IMR-90 (cell line): ENCODE measurements at regions not wholly inside any gene's neighbourhood (a gene's known extent, or its start where the extent isn't known, plus 50 kb on each side); places are given as distances from the start of the nearest gene placed in this dataset.

Experiments used
- ATAC-seq: fragments of 200-7000 bp; cut with Tn5 transposase; 2 replicates; pipeline ENCODE4 v1.9.1; 2020; ENCODE audit warnings: low read depth, mild to moderate bottlenecking, moderate library complexity
- BruUV-seq: library from RNA; stranded (reverse); fragments of 400-500 nt; replicated peaks from 2 replicates; lab custom pipeline; 2021; lab: Mats Ljungman, UMichigan
- CTCF ChIA-PET: fragments of 300-600 bp; formaldehyde crosslinking; extraction: SDS; loops from one replicate; lab custom pipeline; 2021; ENCODE audit warnings: antibody characterized with exemption; lab: Yijun Ruan, JAX
- POLR2A ChIA-PET: fragments of 300-600 bp; sonication (Branson Sonifier 250); formaldehyde crosslinking; loops from one replicate; lab custom pipeline; 2022; ENCODE audit warnings: antibody characterized with exemption; ENCODE audit not compliant: unreplicated experiment; lab: Charles Lee
- DNase-seq: peaks from one replicate; pipeline ENCODE4 v3.0.0; 2013
- H2AFZ ChIP-seq: replicated peaks from 2 replicates; pipeline ENCODE3; 2013; ENCODE audit warnings: low read length, mild to moderate bottlenecking; ENCODE audit not compliant: poor library complexity
- H2AK5ac ChIP-seq: 2 replicates; pipeline ENCODE4 v1.6.1; 2013; ENCODE audit warnings: low read depth, low read length, inconsistent platforms
- H2AK9ac ChIP-seq: replicated peaks from 2 replicates; pipeline ENCODE3; 2013; ENCODE audit warnings: mild to moderate bottlenecking, low read depth, low read length, moderate library complexity; ENCODE audit not compliant: poor library complexity
- H2BK120ac ChIP-seq: 2 replicates; pipeline ENCODE4 v1.6.1; 2013; ENCODE audit warnings: low read depth, low read length, inconsistent platforms
- H2BK15ac ChIP-seq: 3 replicates; pipeline ENCODE4 v1.6.1; 2013; ENCODE audit warnings: low read depth, low read length, inconsistent platforms
- H2BK20ac ChIP-seq: 2 replicates; pipeline ENCODE4 v1.6.1; 2013; ENCODE audit warnings: low read depth, mild to moderate bottlenecking, inconsistent platforms, low read length, moderate library complexity
- H2BK5ac ChIP-seq: 2 replicates; pipeline ENCODE4 v1.6.1; 2013; ENCODE audit warnings: mild to moderate bottlenecking, low read depth, low read length, inconsistent platforms; ENCODE audit not compliant: poor library complexity, severe bottlenecking
- H3K14ac ChIP-seq: replicated peaks from 2 replicates; pipeline ENCODE4 v1.6.1; 2013; ENCODE audit warnings: low read depth, low read length, inconsistent platforms
- H3K18ac ChIP-seq: 2 replicates; pipeline ENCODE4 v1.6.1; 2013; ENCODE audit warnings: low read depth, low read length, control low read depth
- H3K23ac ChIP-seq: 2 replicates; pipeline ENCODE4 v1.6.1; 2013; ENCODE audit warnings: low read depth, low read length, inconsistent platforms
- H3K27ac ChIP-seq: 2 replicates; pipeline ENCODE4 v1.5.1; 2013; ENCODE audit warnings: mild to moderate bottlenecking, control low read depth, low read length; ENCODE audit not compliant: insufficient read depth
- H3K27me3 ChIP-seq: 2 replicates; pipeline ENCODE4 v1.6.1; 2013; ENCODE audit warnings: low read length; ENCODE audit not compliant: control insufficient read depth, insufficient read depth
- H3K36me3 ChIP-seq: 2 replicates; pipeline ENCODE4 v1.6.1; 2013; ENCODE audit warnings: low read length, mixed read lengths; ENCODE audit not compliant: control insufficient read depth, insufficient read depth
- H3K4ac ChIP-seq: 2 replicates; pipeline ENCODE4 v1.6.1; 2013; ENCODE audit warnings: low read depth, low read length, inconsistent platforms
- H3K4me1 ChIP-seq: 2 replicates; pipeline ENCODE4 v1.6.1; 2013; ENCODE audit warnings: low read length, mixed read lengths; ENCODE audit not compliant: control insufficient read depth, insufficient read depth
- H3K4me2 ChIP-seq: 2 replicates; pipeline ENCODE4 v1.6.1; 2013; ENCODE audit warnings: low read depth, mild to moderate bottlenecking, control low read depth, low read length, moderate library complexity
- H3K4me3 ChIP-seq: 2 replicates; pipeline ENCODE4 v1.5.1; 2013; ENCODE audit warnings: low read depth, mild to moderate bottlenecking, control low read depth, low read length, moderate library complexity; ENCODE audit not compliant: insufficient read depth
- H3K56ac ChIP-seq: 2 replicates; pipeline ENCODE4 v1.6.1; 2013; ENCODE audit warnings: low read length, inconsistent platforms; ENCODE audit not compliant: insufficient read depth; ENCODE audit errors: extremely low read depth
- H3K79me1 ChIP-seq, 2 experiments: 2 replicates each; pipeline ENCODE4 v1.6.1; 2013; ENCODE audit warnings: low read length in 2 of 2, inconsistent platforms in 1 of 2, low read depth in 1 of 2
- H3K9ac ChIP-seq: 2 replicates; pipeline ENCODE4 v1.6.1; 2013; ENCODE audit warnings: low read depth, low read length, control low read depth
- H3K9me1 ChIP-seq: 2 replicates; pipeline ENCODE4 v1.6.1; 2013; ENCODE audit warnings: low read length, inconsistent platforms; ENCODE audit not compliant: insufficient read depth
- H3K9me3 ChIP-seq: 2 replicates; pipeline ENCODE4 v1.6.1; 2013; ENCODE audit warnings: low read length; ENCODE audit not compliant: control insufficient read depth, insufficient read depth
- H4K20me1 ChIP-seq: 2 replicates; pipeline ENCODE4 v1.6.1; 2013; ENCODE audit warnings: low read length, inconsistent platforms; ENCODE audit not compliant: insufficient read depth
- H4K5ac ChIP-seq: 2 replicates; pipeline ENCODE4 v1.6.1; 2013; ENCODE audit warnings: mild to moderate bottlenecking, low read depth, low read length, control low read depth
- H4K8ac ChIP-seq, 2 experiments: 2 replicates each; pipeline ENCODE4 v1.6.1; 2013; ENCODE audit warnings: low read depth in 2 of 2, low read length in 2 of 2, control low read depth in 1 of 2, inconsistent platforms in 1 of 2
- H4K91ac ChIP-seq: 2 replicates; pipeline ENCODE4 v1.6.1; 2013; ENCODE audit warnings: low read depth, low read length, inconsistent platforms; ENCODE audit not compliant: insufficient read depth
- CHD1 ChIP-seq: IDR thresholded peaks from 2 replicates; pipeline ENCODE4 v1.6.1; 2012; ENCODE audit warnings: low read depth, low read length, improper control_type of control experiment
- CTCF ChIP-seq: conservative IDR thresholded peaks from 2 replicates; pipeline ENCODE4 v1.5.1; 2012; ENCODE audit warnings: mild to moderate bottlenecking, low read depth, low read length, improper control_type of control experiment
- ELK1 ChIP-seq: fragments of 150-350 bp; IDR thresholded peaks from 2 replicates; pipeline ENCODE4 v1.6.1; 2016; ENCODE audit warnings: low read depth, mild to moderate bottlenecking, low read length, moderate library complexity, borderline replicate concordance
- MAFK ChIP-seq: IDR thresholded peaks from 2 replicates; pipeline ENCODE4 v1.6.1; 2012; ENCODE audit warnings: low read depth, low read length, improper control_type of control experiment
- MXI1 ChIP-seq: IDR thresholded peaks from 2 replicates; pipeline ENCODE4 v1.6.1; 2012; ENCODE audit warnings: low read depth, mild to moderate bottlenecking, low read length, moderate library complexity, borderline replicate concordance
- RCOR1 ChIP-seq: IDR thresholded peaks from 2 replicates; pipeline ENCODE4 v1.6.1; 2012; ENCODE audit warnings: mild to moderate bottlenecking, low read length, improper control_type of control experiment; ENCODE audit not compliant: insufficient replicate concordance
- RFX5 ChIP-seq: IDR thresholded peaks from 2 replicates; pipeline ENCODE4 v1.8.0; 2012; ENCODE audit warnings: low read depth, mild to moderate bottlenecking, low read length, moderate library complexity
- WGBS, 2 experiments: methylation state at CpG; one replicate each; pipeline versions ENCODE4 v1.1.5 to v1.1.7; 2013; ENCODE audit warnings: missing lambda C conversion rate in 2 of 2; ENCODE audit not compliant: insufficient read length in 1 of 2; ENCODE audit errors: extremely low coverage in 2 of 2; 5-methylcytosine and 5-hydroxymethylcytosine counted together
- dilution Hi-C: fragments of 300-500 bp; cut with HindIII; formaldehyde crosslinking; loops from one replicate; pipeline ENCODE4 v1.14.3; 2018; ENCODE audit warnings: low sequenced_read_pairs; ENCODE audit not compliant: unreplicated experiment
- in situ Hi-C: fragments of 300-500 bp; cut with MboI; formaldehyde crosslinking; loops from 3 replicates; pipeline ENCODE4 v1.14.3; 2019; ENCODE audit warnings: low sequenced_read_pairs, inconsistent platforms, mixed read lengths
- intact Hi-C: fragments of 100-400 bp; cut with micrococcal nuclease; formaldehyde crosslinking; loops from 2 replicates; pipeline ENCODE4 v1.10.0; 2022

GRCh38 chr16:80459331-80459777, 81.4 kb upstream of the DYNLRB2 start:
- no peaks in the 10 kb centered on the region for H3K36me3 ChIP-seq
- H3K9me1 ChIP-seq, result no peaks in the 10 kb centered on the region
- no peak overlapping the region for H3K4me3 ChIP-seq
- H3K9ac ChIP-seq, result no peak overlapping the region
- H2AK9ac ChIP-seq, result no peak overlapping the region
- no peak overlapping the region for H2BK15ac ChIP-seq
- dilution Hi-C loops, result no loop called here
- H3K4me2 ChIP-seq, result no peak overlapping the region
- DNase-seq (no peak), ATAC-seq (no peak)
- H2AFZ ChIP-seq, result no peak overlapping the region
- no peak overlapping the region for H4K91ac ChIP-seq
- no peak overlapping the region for H3K56ac ChIP-seq
- H4K5ac ChIP-seq, result no peak overlapping the region
- H3K14ac ChIP-seq, result no peak overlapping the region
- no peaks in the 10 kb centered on the region for H3K9me3 ChIP-seq
- no peaks in the 10 kb centered on the region for H3K4me1 ChIP-seq
- ChIA-PET POLR2A (no interaction called here), CTCF (no interaction called here)
- no peaks in the 10 kb centered on the region for H4K20me1 ChIP-seq
- intact Hi-C loops, result no loop called here
- H2AK5ac ChIP-seq, result no peak overlapping the region
- H3K23ac ChIP-seq, result no peak overlapping the region
- no peak overlapping the region for H3K27ac ChIP-seq
- WGBS, 2 experiments, result no CpG with 5 or more reads among the region's 3 CpGs
- in situ Hi-C loops, result no loop called here
- no peaks in the 10 kb centered on the region for H3K79me1 ChIP-seq
- no peak overlapping the region for H4K8ac ChIP-seq
- H3K4ac ChIP-seq, result no peak overlapping the region
- H2BK20ac ChIP-seq, result no peak overlapping the region
- H2BK120ac ChIP-seq, result no peak overlapping the region
- TF ChIP-seq CHD1 (no peak), RCOR1 (no peak), MXI1 (no peak), CTCF (no peak), ELK1 (no peak), RFX5 (no peak), MAFK (no peak)
- no peaks in the 10 kb centered on the region for H3K27me3 ChIP-seq
- H3K18ac ChIP-seq, result no peak overlapping the region
- H2BK5ac ChIP-seq, result no peak overlapping the region
- no TSS peak for BruUV-seq
